ENCODE measurements at regions not wholly inside any gene's neighbourhood (a gene's known extent, or its start where the extent isn't known, plus 50 kb on each side); places are given as distances from the start of the nearest gene placed in this dataset.
"Not testable (repeated sequence)": the region's sequence is repeated elsewhere in the genome, so short reads cannot be mapped to it uniquely, and the experiment has no call there.

- H3K27me3 Mint-ChIP-seq: no peaks in the 10 kb centered on the region
- peaks cover 8% of the 10 kb centered on the region for H3K4me1 Mint-ChIP-seq
- no peak for DNase-seq
- H3K4me3 Mint-ChIP-seq: no peak overlapping the region
- H3K36me3 Mint-ChIP-seq: no peaks in the 10 kb centered on the region
- no peak overlapping the region for H3K27ac Mint-ChIP-seq
- no peaks in the 10 kb centered on the region for H3K9me3 Mint-ChIP-seq
Measured at GRCh38 chr14:52146504-52146903, 77.6 kb upstream of the NID2 start.

DNA sequence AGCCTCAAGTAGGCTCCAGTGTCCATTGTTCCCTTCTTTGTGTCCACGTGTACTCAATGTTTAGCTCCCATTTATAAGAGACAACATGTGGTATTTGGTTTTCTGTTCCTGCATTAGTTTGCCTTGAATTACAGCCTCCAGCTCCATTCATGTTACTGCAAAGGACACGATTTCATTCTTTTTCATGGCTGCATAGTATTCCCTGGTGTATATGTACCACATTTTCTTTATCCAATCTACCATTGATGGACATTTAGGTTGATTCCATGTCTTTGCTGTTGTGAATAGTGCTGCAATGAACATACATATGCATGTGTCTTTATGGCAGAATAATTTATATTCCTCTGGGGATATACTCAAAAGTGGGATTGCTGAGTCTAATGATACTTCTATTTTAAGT is 75.2 kb upstream of the NID2 start:
- not testable (repeated sequence) for DNase-seq, H3K27me3 Mint-ChIP-seq, H3K27ac Mint-ChIP-seq, H3K4me1 Mint-ChIP-seq, H3K9me3 Mint-ChIP-seq, H3K4me3 Mint-ChIP-seq, H3K36me3 Mint-ChIP-seq

DNA sequence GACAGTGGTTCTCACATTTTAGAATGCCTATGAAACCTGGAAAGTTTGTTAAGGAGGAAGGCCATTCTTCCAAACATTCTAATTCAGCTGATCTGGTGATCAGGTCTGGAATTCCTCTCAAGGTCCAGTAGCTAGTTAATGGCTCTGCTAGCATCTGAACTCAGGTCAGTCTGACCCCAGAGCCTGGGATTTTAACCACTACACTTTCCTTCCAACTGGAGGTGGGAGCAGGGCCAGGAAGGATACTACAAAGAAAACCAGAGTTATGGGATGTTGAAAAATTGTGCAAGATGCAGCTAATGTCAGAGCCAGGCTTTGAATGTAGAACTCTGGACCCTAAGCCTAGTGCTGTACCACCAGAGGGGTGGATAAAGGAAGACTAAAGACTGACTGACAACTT is 73.6 kb upstream of the NID2 start:
- Mint-ChIP-seq H3K27me3 (no peaks in the 10 kb centered on the region), H3K4me3 (no peak overlapping the region), H3K4me1 (no peaks in the 10 kb centered on the region), H3K9me3 (peaks cover 2% of the 10 kb centered on the region), H3K27ac (no peak overlapping the region), H3K36me3 (peaks cover 3% of the 10 kb centered on the region)
- DNase-seq: no peak

DNA sequence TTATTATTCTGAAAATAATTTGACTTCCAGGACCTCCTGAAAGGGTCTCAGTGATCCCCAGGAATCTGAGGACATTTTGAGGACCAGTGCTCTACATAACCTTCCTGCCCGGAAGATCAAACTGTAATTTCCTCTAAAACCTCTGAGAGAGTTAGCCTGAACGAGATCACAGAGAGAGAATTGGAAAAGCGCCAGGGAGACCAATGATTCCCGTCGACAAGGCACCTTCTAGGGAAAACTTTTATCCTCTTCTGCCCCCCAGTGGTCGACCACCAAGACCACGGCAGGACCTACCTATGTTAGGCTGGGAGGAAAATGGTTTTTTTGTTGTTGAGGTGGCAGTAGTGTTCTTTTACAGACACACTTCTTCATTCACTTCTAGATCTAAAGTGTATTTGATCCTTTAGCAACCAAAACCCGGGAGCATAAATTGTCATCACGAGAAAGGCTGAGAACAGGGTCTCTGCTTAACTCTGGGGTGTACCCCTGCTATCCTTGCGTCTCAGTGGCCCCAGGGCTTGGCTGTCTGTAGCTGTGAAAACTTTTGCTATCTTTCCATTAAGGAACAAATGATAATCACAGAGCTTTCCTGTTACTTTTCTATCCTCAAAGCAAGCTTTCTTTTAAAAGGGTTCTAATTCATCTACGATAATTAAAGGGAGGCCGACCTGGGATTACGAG is 62.9 kb upstream of the NID2 start:
- Mint-ChIP-seq H3K4me3 (no peak overlapping the region), H3K27ac (no peak overlapping the region), H3K9me3 (peaks cover 14% of the 10 kb centered on the region), H3K36me3 (peaks cover 4% of the 10 kb centered on the region), H3K4me1 (peaks cover 8% of the 10 kb centered on the region), H3K27me3 (peaks cover 5% of the 10 kb centered on the region)
- peak; percentile 58 for DNase-seq

DNA sequence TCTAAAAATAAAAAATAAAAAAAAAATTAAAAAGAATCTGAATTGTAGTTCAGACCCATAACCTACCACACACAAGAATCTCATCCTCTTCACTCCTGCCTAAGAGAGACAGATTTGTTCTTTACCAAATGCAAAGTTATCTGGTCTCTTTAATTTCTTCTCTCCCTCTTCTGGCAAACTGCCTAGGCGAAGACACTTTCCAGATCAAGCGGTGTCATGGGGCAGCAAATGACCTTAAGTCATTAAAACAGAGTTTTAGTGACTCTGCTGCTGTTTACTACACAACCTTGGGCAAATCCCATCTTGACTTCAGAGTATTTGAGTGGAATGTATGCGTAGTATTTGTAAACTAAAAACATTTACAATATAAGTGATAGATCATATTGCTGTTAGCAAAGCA is 60.9 kb upstream of the NID2 start:
- H3K9me3 Mint-ChIP-seq: peaks cover 4% of the 10 kb centered on the region
- H3K4me1 Mint-ChIP-seq: peaks cover 23% of the 10 kb centered on the region
- peaks cover 2% of the 10 kb centered on the region for H3K36me3 Mint-ChIP-seq
- H3K27ac Mint-ChIP-seq: no peak overlapping the region
- no peak overlapping the region for H3K4me3 Mint-ChIP-seq
- DNase-seq: no peak
- peaks cover 5% of the 10 kb centered on the region for H3K27me3 Mint-ChIP-seq

GRCh38 chr14:52125885-52126284 is 57.0 kb upstream of the NID2 start:
- H3K27ac Mint-ChIP-seq: no peak overlapping the region
- no peak for DNase-seq
- peaks cover 15% of the 10 kb centered on the region for H3K4me1 Mint-ChIP-seq

DNA sequence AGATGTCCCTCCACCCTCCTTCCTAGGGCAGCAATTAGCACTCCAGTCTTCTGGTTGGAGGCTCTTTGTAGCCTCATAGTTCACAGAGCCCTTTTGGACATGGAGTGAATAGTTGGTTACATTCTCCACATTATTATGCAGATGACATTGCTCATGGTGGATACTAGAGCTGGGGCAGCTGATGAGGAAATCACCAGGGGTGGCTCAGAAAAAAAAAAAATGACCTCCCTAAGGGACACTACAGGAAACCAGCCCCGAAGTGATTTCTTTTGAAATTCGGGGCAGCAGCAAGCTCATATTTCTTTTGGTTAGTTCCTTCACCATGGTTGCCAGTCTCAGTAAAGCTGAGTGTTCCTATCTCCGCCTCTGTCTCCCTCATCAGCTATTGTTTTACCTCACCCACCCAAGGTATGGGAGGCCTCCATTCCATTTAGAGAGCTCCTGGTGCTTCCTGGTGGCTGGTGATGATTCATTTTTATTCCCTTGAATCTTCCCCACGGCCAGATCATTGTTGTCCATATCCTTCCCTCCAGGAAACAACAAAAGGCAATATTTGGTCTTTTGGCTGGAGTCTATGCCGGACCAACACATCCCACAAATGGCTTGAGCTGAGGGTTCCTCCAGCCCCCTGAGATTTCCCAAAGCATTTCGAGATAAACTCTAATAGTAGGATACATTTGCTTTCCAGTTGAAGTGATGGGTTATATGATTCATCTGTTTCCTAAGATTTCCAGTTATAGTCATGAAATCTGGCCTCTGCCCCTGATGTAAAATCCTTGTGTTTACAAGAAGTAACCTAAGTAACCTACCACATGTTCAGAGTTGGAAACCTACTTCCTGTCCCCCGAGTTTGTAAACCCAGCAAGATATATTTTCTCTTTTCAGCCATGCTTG is 56.2 kb upstream of the NID2 start:
- Mint-ChIP-seq H3K36me3 (peaks cover 2% of the 10 kb centered on the region), H3K4me1 (peaks cover 15% of the 10 kb centered on the region), H3K27me3 (peaks cover 5% of the 10 kb centered on the region), H3K9me3 (no peaks in the 10 kb centered on the region), H3K4me3 (no peak overlapping the region), H3K27ac (no peak overlapping the region)
- no peak for DNase-seq

More at GRCh38 chr14:52125885-52126284, 57.0 kb upstream of the NID2 start:
- Mint-ChIP-seq H3K27me3 (peaks cover 5% of the 10 kb centered on the region), H3K36me3 (peaks cover 2% of the 10 kb centered on the region), H3K4me3 (no peak overlapping the region), H3K9me3 (no peaks in the 10 kb centered on the region)

DNA sequence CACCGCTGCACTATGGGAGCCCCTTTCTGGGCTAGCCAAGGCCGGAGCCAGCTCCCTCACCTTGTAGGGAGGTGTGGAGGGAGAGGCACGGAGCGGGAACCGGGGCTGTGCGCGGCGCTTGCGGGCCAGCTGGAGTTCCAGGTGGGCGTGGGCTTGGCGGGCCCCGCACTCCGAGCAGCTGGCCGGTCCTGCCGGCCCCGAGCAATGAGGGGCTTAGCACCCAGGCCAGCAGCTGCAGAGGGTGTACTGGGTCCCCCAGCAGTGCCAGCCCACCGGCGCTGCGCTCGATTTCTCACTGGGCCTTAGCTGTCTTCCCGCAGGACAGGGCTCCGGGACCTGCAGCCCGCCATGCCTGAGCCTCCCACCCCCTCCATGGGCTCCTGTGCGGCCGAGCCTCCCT is 53.3 kb upstream of the NID2 start:
- H3K27me3 Mint-ChIP-seq, H3K27ac Mint-ChIP-seq, H3K4me3 Mint-ChIP-seq, H3K9me3 Mint-ChIP-seq, H3K36me3 Mint-ChIP-seq, DNase-seq: not testable (repeated sequence)
- peaks cover 15% of the 10 kb centered on the region for H3K4me1 Mint-ChIP-seq

- no peak overlapping the region for H3K4me3 Mint-ChIP-seq
- no peak for DNase-seq
- H3K4me1 Mint-ChIP-seq: peaks cover 15% of the 10 kb centered on the region
- H3K27ac Mint-ChIP-seq: no peak overlapping the region
- H3K27me3 Mint-ChIP-seq: no peaks in the 10 kb centered on the region
- H3K36me3 Mint-ChIP-seq: peaks cover 2% of the 10 kb centered on the region
- no peaks in the 10 kb centered on the region for H3K9me3 Mint-ChIP-seq
Measured at GRCh38 chr14:52121441-52121840, 52.6 kb upstream of the NID2 start.

DNA sequence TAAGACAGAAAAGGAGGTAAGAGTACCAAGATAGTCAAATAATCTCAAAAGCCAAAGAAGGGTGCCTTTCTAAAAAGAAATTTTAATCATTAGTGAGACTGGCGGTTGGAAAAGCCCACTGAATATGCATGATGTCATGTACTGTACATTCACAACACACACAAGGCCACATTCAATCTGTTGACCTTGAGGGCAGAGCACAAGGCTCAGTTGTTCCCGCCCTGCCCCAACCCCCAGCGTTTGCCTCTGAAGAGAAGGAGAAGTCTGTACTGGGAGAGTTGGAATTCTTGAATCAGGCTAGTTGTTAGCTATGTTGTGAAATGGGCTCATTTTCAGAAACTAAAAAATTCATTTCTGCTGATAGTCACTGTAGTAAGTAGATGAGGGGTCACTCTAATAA is 50.2 kb upstream of the NID2 start:
- H3K27me3 Mint-ChIP-seq: no peaks in the 10 kb centered on the region
- H3K36me3 Mint-ChIP-seq: no peaks in the 10 kb centered on the region
- H3K9me3 Mint-ChIP-seq: no peaks in the 10 kb centered on the region
- no peak overlapping the region for H3K27ac Mint-ChIP-seq
- no peak overlapping the region for H3K4me3 Mint-ChIP-seq
- no peak for DNase-seq
- no peaks in the 10 kb centered on the region for H3K4me1 Mint-ChIP-seq
